SK-MEL-5 (cell line): ENCODE measurements at regions not wholly inside any gene's neighbourhood (a gene's known extent, or its start where the extent isn't known, plus 50 kb on each side); places are given as distances from the start of the nearest gene placed in this dataset.
"Not testable (repeated sequence)": the region's sequence is repeated elsewhere in the genome, so short reads cannot be mapped to it uniquely, and the experiment has no call there.

Source experiments
- DNase-seq: peaks from one replicate; pipeline ENCODE4 v3.0.0-alpha.2; 2016; ENCODE audit warnings: low read depth, low spot score
- in situ Hi-C: cut with HindIII; loops from 2 replicates; pipeline ENCODE4 v1.10.0; 2016; ENCODE audit warnings: low sequenced_read_pairs, high pct_unique_total_duplicates, low pct_unique_long_range_greater_than_20kb

- in situ Hi-C loops = no loop called here
- no peak for DNase-seq
Measured at GRCh38 chr2:116988303-116988702, 826.2 kb upstream of the DDX18 start.

DNA sequence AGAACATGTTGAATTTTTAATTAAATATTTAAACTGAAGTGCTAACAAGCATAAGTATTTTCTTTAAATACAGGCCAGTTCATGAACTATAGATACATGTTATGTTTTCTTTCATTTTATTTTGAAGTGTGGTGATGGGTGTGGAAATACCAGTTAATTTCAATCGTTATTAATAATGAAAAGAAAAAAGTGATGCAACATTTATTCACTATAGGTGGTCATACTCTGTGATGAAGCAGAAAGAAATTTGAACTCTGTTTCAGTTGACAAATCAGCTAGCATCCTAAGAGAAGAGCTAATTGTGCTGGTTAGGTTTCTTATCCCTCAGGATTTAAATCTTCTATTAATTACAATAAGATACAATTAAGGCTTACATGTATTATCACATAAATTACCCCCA, 795.1 kb upstream of the DDX18 start:
- DNase-seq = no peak
- in situ Hi-C loops = no loop called here

GRCh38 chr2:117027646-117028045, 786.8 kb upstream of the DDX18 start:
- DNase-seq = no peak
- in situ Hi-C loops = no loop called here

- DNase-seq, in situ Hi-C loops: not testable (repeated sequence)
Measured at GRCh38 chr2:117028708-117029107, 785.8 kb upstream of the DDX18 start.

DNA sequence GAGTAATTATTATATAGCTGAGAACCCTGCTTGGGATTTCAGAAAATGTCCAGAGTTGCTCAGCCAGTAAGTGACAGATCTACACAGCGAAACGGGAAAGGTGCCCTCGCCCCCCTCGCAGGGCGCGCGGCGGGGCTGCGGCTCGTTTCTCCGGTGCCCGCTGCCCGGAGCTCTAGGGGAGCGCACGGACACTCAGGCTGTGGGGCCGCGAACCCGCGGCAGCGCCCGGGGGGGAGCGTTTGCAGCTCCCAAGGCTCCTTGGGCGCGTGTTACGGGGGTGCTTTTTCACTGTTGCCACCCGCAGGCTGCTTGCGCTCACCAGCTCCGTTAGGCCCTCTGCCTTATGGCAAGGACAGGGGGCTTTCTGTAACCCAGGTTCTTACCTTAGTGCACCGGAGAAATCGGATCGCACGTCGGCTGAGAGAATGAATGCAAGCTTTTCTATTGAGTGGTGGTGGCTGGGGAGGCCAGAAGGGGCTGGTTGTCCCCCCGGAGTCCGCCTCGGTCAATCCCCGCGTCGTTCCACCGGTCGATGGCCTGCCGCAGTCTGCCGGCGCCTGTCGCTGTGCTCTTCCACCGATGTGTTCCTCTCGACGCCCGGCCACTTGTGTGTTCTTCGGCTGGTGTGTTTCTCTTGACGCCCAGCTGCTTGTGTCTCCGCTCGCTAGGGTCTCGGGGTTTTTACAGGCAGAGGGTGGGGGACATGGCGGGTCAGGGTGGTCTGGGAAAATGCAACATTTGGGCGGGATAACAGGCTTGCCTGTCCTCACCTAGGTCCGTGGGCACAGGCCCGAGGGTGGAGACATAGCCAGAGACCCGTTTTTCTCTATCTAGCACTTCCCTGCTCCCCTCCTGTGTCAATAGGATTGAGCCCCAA, 758.8 kb upstream of the DDX18 start:
- DNase-seq = no peak
- in situ Hi-C loops = no loop called here

- peak; percentile 13 for DNase-seq
- in situ Hi-C loops = no loop called here
Measured at GRCh38 chr2:117056376-117056748, 758.1 kb upstream of the DDX18 start.

GRCh38 chr2:117057016-117057415, 757.5 kb upstream of the DDX18 start:
- DNase-seq = peak; percentile 2
- in situ Hi-C loops = no loop called here

DNA sequence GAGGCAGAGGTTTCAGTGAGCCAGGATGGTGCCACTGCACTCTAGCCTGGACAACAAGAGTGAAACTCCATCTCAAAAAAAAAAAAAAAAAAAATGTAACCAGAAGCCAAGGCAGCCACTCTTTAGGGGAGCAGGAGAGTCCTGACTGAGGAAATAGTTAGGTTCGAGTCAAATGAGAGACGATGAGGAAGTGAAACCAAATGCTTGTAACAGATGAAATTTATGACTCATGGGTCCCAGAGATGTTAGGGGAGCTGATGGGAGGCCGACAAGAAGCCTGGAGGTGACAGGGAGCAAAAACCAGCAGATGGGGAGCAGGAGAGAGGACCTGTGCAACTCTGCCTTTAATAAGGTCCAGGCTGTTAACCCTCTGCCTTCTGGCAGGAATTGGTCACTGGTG, 756.1 kb upstream of the DDX18 start:
- in situ Hi-C loops = no loop called here

DNA sequence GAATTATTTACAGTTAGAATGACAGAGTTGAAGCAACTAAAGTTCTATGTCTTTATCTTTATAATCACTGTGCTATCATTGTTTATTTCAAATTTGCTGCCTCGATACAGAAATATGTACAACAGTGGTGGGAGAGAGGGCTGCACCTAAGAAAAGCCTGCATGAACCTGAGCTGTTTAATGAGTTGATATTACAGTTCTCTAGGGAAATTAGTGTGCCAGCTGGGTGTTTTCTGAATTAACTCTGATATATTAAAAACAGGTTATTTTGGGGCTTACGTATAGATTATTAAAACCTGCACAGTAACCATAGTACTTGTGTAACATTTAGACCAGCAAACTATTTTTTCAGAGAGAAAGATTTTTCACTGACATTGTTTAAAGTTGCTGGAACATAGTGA, 750.5 kb upstream of the DDX18 start:
- in situ Hi-C loops = no loop called here
- DNase-seq = no peak

More for the DNA sequence above, 756.1 kb upstream of the DDX18 start:
- no peak for DNase-seq

DNA sequence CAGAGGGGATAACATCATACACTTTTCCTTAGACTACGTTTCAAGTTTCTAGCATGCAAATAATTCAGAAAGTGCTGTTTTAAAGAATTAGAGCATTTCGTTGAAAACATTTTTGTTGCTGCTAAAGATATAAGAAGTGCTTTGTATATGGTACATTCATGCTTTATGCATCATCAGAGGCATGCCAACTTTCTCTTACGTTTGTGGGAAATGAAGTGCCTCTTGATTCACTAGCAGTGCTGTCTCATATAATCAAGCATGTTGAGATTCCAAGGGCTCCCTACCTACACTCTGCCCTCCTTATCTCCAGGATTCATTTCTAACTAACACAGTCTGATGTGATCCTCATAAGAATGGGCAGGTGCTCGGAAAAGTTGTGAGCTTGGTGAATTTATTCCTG, 748.6 kb upstream of the DDX18 start:
- peak; percentile 7 for DNase-seq
- in situ Hi-C loops = no loop called here

DNA sequence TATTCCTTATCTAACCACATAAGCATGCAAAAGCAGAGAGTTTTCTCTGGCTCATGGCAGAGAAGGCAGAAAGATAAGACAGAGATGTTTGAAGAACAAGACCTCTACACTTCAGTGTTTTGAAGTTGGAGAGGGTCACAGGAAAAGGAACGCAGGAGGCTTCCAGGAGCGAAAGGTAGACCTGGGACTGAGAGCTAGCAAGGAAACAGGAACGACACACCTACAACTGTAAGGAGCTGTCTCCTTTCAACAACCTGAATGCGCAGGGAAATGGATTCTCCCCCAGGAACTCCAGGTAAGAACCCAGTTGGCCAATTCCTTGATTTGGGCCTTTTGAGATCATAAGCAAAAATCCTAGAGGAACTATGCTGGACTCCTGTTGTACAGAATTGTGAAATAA, 746.6 kb upstream of the DDX18 start:
- in situ Hi-C loops = no loop called here
- no peak for DNase-seq

- DNase-seq = no peak
- in situ Hi-C loops = no loop called here
Measured at GRCh38 chr2:117068371-117068770, 746.1 kb upstream of the DDX18 start.

DNA sequence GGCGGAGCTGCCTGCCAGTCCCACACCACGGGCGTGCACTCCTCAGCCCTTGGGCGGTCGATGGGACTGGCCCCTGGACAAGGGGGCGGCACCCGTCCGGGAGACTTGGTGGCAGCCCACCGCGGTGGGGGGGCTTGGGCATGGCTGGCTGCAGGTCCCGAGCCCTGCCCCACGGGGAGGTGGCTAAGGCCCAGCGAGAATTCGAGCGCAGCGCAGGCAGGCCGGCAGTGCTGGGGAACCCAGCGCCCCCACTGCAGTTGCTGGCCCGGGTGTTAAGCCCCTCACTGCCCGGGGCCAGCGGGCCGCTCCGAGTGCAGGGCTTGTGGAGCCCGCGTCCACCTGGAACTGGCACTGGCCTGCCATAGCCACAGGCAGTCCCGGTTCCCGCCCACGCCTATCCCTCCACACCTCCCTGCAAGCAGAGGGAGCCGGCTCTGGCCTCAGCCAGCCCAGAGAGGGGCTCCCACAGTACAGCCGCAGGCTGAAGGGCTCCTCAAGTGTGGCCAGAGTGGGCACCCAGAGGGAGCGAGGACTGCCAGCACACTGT, 742.9 kb upstream of the DDX18 start:
- no peak for DNase-seq
- in situ Hi-C loops = no loop called here

DNA sequence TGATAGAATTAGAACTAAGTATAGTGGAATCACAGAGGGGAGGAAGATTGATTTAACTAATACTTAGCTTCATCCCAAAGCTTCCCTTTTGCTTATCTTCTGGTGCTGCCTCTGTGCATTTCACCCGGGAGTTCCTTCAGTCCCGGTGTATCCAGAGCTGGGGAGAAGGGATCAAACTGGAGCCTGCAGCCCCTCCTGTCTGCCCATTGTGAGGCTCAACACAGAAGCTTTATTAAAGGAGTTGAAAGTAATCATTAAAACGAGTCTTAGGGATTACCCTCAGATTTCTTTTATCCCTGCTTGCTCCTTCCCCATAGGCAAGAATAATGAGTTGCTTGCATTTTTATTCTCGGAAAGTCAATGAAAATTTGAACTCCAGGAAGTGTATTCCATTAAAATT, 739.7 kb upstream of the DDX18 start:
- in situ Hi-C loops = no loop called here
- DNase-seq = no peak

DNA sequence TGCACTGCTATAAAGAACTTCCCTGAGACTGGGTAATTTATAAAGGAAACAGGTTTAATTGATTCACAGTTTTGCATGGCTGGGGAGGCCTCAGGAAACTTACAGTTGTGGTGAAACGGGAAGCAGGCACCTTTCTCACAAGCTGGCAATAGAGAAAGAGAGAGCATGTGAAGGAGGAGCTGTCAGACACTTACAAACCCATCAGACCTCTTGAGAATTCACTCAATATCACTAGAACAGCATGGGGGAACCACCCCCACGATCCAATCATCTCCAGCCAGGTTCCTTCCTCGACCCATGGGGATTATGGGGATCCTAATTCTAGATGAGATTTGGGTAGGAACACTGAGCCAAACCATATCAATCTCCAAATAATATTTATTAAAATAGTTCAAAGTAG, 729.2 kb upstream of the DDX18 start:
- in situ Hi-C loops = no loop called here
- DNase-seq = no peak

DNA sequence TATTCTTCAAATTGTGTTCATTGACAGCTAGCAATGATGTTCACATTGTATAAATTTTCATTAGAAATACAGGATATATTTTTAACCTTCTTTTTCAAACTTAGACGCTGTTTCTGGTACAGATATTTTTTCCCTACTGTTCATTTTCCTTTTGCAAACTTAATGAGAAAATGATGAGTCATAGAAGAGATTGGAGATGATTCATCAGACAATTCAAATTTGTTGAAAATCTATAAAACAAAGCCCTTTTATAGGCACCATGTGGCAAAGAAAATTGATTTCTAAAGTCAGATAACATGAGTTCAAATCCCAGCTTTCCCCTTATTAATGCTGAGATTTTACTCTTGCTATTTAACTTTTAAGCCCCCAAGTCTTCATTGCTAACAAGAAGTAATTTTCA, 728.8 kb upstream of the DDX18 start:
- no peak for DNase-seq
- in situ Hi-C loops = no loop called here

- DNase-seq = no peak
- in situ Hi-C loops = no loop called here
Measured at GRCh38 chr2:117086174-117086942, 728.1 kb upstream of the DDX18 start.

- in situ Hi-C loops = no loop called here
- DNase-seq = no peak
Measured at GRCh38 chr2:117086943-117087250, 727.6 kb upstream of the DDX18 start.
